HG03575 (cell line): ENCODE measurements at regions not wholly inside any gene's neighbourhood (a gene's known extent, or its start where the extent isn't known, plus 50 kb on each side); places are given as distances from the start of the nearest gene placed in this dataset.

Source experiments
- ATAC-seq: cut with Tn5 transposase; IDR thresholded peaks from one replicate; pipeline ENCODE4 v1.9.1; 2021; ENCODE audit not compliant: unreplicated experiment, insufficient number of reproducible peaks, low FRiP score; ENCODE audit errors: extremely low read depth

DNA sequence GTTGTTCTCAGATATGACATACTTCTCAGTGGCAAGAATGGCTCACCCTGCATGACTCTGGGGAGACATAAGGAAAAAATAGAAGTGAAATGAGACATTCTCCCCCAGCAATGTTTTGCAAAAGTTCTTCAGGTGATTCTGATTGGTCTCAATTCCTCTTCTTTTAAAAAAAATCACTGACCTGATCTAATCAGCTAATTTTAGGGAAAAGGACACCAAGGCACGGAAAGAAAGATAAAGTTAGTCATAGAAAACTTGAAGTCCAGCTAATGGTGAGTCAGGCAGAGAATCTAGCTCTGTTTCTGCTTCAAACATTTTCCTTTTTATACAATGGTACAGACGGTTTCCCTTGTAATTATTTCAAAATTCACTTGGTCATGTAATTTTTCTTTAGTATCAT, 1018.9 kb upstream of the ARRDC3 start:
- no peak for ATAC-seq

DNA sequence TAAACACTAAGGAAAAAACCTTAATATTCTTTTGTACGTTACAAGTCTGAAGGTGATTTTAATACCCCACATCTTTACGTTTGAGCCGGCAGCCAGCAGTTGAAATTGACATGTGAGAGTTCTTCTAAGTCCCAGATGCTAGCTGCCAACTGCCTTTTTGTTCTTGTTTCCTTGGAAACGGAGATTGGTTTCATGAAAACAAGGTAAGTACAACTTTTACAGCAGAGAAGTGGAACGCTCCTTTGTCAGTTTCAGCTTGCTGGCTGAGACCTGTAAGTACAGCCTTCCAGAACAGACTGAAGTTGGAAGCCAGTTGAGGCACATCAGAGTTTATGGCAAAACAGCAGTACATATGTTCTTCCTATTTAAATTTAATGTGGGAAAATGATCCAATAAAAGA, 1018.4 kb upstream of the ARRDC3 start:
- no peak for ATAC-seq

DNA sequence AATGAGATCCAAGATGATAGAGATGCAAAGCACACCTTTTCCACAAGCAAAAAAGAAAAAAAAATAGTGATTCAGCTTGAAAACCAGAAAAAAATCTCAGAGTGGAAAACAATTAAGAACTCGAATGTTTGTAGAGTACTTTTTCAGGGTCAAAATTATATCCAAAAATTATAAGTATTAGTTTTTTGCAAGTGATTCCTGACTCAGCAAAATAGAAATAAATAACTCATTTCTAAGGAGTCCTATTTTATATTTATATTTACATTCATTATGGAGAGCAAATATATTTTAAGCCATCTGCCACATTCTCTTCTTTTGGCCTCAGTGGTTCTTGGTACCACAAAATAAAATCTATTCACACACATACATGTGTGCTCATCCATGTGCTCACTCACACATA, 1011.8 kb upstream of the ARRDC3 start:
- no peak for ATAC-seq

DNA sequence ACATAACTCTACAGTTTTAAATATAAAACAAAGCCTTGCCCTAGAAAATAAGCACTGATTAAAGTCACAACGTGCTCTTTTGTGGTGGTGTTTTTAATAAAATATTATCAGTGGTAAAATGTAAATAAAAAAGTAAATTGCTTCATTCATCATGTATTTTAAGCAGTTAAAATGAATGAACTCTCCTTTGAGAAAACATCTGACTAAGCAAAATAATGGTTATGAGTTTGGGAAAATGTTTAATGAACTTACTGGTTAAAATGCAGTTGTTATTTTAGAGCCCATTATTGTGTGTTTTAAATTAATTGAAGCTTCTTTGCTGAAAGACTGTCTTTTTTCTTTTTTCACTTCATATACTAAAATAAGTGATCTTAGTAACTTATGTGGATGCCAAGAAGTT, 1007.5 kb upstream of the ARRDC3 start:
- ATAC-seq = no peak

DNA sequence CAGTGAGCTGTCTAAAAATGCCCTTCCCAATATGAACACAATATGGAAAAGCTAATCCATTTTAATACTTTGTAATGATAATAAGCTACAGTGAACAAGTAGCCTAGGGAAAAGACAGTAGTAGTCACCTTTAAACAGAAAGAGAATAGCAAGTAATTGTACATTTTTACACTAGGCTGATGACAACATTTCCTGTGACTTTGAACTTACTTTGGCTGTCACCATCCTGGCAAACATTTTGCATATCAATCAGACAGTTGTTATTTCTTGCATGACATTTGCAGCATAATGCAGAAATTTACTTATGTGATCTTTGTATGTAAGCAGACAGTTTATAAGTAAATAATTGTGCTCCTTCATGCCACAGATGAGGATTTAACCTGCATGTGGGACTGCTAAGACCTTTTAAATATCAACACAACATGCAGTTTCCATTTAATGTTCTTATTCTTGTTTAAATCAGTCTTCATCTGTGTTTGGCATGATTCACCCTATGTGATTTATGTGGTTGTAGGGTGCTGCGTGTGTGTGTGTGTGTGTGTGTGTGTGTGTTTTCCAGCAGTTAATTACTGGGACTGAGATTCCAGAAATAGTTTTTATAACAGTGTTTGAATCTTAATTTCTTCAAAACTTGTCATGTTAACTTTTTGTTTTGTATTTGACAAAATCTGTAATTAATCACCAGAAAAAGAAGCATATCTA, 997.1 kb upstream of the ARRDC3 start:
- ATAC-seq = no peak

DNA sequence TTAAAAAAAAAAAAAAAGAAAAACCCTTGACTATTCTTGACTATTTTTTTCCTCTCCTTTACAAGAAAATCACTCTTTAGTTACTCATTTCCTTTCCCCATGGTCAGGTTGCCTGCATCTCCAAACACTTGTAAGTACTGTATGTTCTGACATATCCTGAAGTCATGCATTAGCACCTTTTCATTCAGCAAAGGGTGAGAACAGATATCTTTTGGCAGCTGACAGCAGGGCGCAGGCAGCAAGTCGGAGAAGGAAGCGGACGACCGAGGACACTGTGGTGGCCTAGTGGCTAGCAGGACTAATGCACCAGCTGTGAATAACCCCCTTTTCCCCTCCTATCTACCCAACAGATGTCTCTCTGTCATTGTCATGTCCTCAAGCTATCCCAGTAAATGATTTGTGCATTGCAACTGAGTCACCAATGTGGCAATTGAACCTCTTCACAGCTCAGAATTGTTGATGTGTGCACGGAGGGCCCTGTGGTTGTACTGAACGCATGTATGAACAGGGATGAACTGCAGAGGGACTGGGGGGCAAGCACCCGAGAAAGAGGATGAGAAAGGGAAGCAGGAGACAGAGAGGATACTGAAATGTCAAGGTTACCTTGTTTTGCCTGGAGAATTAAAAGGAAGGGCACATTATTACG, 996.0 kb upstream of the ARRDC3 start:
- no peak for ATAC-seq

DNA sequence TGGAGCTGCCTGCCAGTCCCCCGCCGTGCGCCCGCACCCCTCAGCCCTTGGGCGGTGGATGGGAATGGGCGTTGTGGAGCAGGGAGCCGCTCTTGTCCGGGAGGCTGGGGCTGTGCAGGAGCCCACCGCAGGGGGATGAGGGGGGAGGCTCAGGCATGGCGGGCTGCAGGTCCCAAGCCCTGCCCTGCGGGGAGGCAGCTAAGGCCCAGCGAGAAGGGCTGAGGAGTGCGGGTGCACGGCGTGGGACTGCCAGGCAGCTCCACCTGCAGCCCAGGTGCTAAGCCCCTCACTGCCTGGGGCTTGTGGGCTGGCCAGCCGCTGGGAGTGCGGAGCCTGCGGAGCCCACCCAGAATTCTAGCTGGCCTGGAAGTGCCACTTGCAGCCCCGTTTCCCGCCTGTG, 991.7 kb upstream of the ARRDC3 start:
- no peak for ATAC-seq

DNA sequence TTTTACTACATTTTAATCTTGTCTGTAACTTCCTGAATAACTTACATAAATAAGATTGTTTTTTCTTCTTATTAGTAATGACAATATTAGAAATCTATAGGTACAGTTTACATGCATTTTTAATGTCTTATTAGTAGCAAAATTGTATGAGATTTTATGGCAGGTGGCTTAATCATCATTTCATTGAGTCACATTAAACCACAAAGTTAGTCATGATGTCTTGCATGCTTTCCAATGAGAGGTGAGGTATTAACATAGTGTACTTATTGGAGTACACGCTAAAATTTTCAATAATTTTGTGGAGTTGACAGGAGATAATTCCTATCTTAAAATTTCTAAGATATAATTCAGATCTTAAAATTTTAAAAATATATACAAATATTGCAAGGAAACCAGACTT, 989.6 kb upstream of the ARRDC3 start:
- ATAC-seq = no peak

DNA sequence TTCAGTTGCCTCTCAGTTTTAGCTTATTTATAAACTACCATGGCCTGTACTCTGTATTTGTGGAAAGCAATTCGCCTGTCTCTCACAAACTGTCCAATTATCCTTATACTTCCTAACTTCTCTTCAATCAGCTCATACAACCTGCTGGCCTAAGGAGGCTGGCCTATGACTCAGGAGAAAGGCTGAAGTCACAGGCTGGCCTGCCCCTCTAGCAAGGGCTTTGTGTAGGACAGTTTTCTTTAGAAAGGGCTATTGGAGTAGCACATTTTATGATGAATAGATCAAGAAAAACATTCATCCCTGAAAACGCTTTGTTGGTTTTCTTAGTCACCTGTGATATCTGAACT, 988.7 kb upstream of the ARRDC3 start:
- ATAC-seq = no peak

DNA sequence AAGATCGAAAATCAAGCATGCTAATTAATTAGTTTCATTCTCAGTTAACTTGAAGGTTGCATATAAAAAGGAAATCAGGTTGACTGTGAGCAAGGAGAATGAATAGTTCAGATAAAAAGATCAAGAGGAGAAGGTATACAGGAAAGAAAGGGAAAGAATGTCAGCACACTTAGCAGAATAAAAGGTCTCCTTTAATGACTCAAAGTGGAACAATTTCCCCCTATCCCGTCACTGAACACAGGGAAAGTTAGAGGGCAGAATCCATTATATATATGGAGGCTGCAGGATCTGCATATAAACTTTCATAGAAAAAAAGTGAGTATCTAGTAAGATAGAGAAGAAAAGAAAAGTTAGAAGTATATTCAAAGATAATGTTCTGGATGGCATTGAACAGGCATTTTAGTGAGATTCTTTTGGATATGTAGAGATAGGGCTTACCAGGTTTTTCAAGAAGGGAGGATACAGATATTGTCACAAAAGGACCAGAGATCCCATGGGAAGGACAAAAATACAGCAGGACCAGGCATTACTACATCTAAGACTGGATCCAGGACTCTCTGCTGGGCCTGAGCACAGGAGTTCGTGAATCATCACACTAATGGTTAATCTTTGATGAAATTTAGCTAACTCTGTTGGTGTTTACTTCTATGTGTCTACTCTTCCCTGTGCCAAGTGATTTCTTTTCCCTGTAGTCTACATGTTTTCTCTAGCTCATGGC, 988.2 kb upstream of the ARRDC3 start:
- ATAC-seq = no peak

DNA sequence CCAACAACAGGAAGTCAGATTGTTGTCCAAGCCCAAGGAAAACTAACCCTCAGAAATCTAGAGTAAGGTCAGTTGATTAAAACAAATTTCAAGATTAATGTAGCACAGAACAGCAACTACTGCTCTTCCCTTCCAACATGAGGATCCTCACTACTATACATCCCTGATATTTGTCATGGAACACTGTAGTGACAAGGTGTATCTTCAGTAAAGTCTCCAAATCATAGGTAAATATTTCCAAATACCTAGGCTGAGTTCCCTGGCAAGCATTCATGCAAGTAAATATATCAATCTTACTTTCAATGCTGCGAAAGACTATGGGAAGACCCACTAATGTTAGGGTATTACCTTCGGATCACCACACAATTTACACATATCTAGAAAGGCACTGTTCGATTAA, 986.9 kb upstream of the ARRDC3 start:
- no peak for ATAC-seq

- no peak for ATAC-seq
Observed at GRCh38 chr5:92369587-92369986, 986.5 kb upstream of the ARRDC3 start.

DNA sequence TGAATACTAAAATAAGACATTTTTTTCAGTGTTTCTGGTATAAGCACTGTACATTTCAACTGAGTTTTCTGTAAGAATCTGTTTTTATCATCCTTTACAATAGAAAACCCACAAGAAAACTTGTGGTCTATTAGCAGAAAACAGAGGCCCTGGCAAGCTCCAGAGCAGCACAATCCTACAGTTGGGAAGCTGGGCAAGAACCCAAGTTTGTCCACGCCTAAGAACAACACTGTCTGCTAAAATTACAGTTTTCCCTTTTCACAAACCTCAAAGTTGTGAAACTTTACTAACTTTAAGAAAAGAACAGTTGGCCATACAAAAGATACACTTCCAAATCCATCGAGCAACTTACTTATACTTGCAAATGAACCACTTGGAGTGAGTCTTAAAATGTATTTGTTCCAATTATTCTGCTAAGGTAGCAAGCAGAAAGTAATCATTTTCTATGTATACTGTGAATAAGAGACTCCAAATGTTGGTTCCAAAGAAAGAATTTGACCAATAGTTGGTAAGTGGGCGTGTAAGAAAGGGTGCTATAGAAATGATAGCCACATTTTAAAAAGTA, 982.0 kb upstream of the ARRDC3 start:
- ATAC-seq = no peak

DNA sequence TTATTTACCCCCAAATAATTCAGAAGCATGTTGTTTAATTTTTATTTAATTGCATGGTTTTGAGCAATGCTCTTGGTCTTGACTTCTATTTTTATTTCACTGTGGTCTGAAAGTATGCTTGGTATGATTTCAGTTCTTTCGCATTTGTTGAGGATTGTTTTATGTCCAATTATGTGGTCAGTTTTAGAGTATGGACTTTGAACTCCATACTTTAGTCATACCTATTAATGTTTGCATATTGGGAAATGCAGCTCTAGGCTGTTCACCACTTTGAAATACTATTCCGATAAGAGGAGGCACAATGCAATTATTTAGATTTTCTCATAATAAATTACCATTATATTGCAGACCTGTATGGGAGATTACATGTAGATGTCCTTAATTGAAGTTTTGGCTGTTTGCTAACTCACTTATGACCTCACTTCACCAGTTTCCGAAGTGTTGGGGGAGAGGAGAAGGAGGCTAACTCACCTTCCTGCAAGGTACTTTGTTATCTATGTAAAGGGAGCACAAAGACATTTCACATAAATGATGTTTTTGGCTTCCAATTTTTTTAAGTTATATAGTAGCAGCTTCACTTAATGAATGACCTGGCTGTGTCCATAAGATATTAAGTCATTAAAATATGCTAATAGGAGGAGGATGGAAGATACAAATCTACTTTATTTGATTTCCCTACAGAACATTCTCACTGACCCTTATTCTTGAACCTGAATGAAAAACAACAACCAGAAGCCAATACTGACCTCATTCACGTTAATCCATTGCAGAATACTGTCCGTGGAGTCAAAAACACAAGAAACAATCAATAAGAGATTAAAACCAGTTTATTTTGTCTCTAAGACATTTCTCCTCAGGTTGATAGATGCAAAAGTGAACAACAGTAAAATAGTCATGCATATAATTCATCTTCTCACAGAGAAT, 970.3 kb upstream of the ARRDC3 start:
- ATAC-seq = no peak

GRCh38 chr5:92337772-92338234, 954.7 kb upstream of the ARRDC3 start:
- ATAC-seq = no peak

GRCh38 chr5:92332039-92332438, 948.9 kb upstream of the ARRDC3 start:
- no peak for ATAC-seq

DNA sequence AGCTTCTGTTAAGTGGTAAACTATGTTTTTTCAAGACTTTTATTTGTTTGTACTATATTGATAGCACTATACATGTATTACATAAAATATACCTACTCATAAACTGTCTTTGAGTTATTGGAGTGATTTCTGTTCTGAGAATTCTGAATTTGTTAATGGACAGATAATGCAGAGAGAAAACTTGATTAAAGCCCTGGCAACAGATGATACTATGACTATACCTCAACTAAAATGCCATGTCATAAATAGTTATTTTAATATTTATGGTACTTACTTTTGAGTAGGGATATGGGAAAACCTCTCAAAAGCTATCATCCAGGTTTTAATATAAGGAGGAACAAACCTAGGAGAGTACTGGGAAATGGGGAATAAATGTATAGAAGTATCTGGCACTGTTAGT, 947.2 kb upstream of the ARRDC3 start:
- ATAC-seq = no peak

DNA sequence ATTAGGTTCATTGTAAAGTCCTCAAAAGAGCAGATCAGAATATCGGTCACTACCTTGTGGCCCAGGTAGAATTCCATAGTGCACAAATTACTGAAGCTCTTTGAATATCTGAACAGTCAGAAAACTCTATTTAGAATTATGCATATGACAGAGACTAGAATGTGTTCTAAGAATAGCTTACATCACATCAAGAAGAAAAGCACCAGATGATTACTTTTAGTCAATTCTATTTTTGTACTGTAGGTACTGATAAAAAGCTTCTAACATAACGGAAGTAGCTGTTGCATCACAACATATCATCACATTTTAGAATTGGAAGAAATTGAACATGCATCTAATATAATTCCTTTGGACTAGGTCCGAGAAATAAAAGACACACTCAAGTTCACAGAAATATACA, 946.6 kb upstream of the ARRDC3 start:
- no peak for ATAC-seq

- no peak for ATAC-seq
Observed at GRCh38 chr5:92328584-92329259, 945.6 kb upstream of the ARRDC3 start.
